HPDE6-E6E7 (cell line): ENCODE measurements at regions not wholly inside any gene's neighbourhood (a gene's known extent, or its start where the extent isn't known, plus 50 kb on each side); places are given as distances from the start of the nearest gene placed in this dataset.

ENCODE experiments used
- DNase-seq: peaks from one replicate; pipeline ENCODE4 v3.0.0; 2011; ENCODE audit warnings: missing footprints; ENCODE audit errors: extremely low spot score

DNA sequence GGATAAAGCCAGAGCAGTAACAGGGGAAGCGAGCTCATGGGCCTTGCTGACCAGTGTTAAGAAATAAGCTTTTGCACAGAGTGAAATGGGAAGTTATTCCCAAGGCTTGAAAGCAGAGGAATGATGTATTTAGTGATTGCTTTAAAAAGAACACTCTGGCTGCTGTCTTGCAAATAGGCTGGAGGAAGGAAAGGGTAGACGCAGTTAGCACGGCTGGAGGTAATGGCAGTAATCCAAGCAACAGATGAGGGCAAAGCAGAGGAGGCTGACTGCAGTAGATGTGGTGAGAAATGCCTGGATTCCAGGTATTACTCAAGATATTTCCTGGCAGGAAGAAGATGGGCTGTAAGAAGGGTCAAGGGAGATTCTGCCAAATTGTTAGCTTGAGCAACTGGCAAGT, 1342.3 kb upstream of the AGA start:
- DNase-seq, result no peak

DNA sequence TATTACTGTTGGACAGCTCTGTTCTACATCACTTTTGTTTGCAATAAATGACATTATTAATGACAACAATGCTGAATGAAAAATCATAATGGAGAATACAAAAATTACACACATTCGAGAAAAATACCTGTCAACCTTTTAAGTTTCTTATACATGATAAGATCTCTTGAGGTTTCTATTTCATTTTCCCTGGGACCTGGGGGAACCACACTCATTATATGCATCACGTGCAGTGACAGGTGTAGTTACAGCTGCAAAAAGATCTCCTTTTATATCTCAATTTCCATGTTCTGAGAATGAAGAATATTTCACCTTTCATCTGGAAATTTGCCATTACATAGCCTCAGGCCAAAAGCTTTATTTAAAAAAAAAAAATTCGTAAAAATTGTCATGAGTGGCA, 1347.0 kb upstream of the AGA start:
- no peak for DNase-seq

DNA sequence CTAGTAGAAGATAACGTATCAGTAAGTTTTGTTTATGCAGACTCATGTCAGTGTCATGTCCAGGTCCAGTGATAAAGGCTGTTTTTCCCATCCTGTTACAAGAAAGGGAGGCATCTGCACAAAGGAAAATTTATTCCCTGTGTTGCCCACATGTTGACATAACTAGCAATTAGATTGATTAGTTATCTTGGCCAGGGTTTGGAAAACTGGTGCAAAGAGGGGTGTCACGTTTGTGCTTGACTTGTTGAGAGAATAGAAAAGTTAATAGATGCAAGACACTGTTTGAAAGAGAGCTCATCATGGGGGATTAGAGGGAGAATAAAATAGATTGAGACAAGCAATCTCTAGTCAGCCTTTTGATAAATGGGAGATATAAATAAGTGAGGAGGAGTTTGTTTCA, 1357.0 kb upstream of the AGA start:
- no peak for DNase-seq

DNA sequence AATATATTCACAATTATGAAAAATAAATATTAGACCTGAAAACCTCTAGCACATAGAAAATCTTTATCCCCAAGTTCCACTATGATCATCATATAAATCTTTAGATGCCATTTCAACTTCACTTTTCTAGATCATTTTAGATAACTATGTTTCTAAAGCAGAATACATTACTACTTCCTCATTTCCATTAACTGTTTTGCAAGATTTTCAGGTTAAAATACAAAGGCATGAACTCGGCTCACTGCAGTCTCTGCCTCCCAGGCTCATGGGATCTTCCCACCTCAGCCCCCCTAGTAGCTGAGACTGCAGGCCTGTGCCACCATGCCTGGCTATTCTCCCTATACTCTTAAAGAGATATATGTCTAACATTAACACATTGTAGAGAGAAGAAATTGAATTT, 1365.9 kb upstream of the AGA start:
- no peak for DNase-seq

DNA sequence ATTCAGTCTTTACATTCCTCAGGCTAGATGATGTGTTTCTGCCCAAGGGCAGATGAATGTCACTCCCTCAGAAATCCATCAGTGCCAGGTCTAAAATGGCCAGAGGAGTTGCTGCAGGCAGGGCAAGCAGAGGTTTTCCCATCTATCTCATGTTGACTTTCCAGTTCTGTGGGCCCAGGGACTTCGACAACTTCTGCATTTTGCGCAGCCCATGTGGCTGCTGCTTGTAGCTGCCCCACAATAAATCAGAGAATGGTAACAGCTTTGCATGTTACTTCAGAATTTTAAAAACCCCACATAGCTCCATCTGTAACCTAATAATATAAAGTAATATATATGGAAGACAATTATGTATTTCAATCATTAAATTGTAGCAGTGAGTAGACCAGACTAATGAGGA, 1367.7 kb upstream of the AGA start:
- no peak for DNase-seq

DNA sequence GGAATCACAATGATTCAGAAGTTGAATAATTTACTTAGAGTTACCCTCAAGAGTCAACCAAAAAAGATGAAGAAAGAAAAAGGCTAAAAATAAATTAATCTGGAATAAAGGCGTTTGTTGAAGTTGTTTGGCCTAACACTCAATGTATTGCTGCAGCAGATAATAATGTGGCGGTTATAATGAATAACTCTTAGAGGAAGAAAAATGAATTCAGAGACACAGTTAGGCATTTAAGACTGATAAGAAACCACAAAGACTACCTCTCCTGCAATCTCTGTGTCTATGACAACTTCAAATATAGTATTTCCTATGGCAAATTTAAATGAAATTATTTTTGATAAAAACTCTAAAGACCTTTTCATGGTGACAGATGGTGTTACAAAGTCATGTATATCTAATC, 1369.1 kb upstream of the AGA start:
- DNase-seq, result no peak

DNA sequence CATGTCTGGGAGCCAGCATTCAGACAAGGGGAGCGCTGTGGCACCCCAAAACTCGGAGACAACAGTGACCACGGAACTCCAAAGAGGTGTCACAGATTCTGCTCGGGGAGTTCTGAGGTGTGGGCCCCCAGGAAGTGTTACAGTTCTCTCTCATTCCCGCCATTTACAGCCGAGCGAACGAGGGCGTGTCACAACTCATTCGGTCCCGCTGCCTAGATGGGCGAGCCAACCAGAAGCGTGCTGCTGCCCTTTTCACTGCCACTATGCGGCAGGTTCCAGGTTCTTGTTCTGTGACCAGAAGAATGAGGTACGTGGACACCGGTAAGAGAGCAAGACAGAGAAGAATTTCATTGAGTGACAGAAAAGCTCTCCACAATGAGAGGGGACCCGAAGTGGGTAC, 1370.6 kb upstream of the AGA start:
- DNase-seq, result no peak

DNA sequence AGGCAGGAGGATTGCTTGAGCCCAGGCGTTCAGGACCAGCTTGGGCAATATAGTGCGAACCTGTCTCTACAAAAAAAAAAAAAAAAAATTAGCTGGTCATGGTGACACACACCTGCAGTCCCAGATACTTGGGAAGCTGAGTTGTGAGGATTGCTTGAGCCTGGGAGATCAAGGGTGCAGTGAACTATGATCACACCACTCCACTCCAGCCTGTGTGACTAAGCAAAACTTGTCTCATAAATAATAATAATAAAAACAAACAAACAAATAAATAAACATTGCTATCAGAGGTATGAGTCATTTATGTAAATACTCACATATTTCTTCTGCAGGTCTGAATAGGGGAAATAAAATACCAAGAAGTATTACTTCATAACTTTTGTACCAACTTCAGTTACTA, 1372.7 kb upstream of the AGA start:
- no peak for DNase-seq

DNA sequence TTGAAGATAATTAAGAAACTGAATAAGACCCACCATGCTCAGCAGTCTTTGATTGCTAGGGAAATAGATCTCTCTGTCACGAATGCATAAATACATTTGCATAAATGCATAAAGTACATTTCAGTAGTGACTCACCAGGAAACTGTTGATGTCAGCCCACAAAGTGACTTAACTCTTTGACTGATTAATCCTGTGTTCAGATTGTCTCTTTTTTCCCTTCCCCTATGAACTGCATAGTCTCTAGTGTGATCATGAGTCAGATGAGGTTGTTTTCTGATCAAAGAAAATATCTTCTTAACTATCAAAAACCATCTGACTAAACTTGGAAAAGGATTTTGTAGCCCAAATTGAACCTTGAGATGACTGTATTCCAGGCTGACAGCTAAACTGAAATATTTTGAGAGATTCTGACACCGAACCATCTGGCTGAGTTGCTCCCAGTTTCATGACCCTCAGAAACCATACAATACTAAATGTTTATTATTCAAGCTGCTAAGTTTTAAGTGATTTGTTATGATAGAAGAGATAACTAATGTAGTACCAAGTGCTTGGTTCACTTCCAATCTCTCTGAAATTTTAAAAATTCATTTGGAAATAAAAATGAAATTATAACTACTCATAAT, 1381.5 kb upstream of the AGA start:
- no peak for DNase-seq

DNA sequence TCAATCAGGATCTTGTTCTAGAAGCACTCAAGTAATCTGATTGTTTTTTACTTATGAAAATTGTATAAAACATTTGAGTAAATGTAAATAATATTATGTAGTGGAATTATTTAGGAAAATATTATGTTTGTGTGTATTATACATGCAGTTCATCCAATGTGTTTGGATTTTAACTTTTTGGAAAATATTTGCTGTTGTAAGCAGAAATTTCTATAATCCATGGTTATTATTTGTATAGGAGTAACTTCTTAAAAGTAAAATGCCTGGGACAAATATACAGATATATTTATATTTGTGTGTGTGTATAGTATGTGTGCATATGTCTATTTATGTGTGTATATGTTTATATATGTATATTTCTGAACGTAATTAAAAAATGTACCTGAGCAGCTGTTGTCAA, 1394.6 kb upstream of the AGA start:
- no peak for DNase-seq

DNA sequence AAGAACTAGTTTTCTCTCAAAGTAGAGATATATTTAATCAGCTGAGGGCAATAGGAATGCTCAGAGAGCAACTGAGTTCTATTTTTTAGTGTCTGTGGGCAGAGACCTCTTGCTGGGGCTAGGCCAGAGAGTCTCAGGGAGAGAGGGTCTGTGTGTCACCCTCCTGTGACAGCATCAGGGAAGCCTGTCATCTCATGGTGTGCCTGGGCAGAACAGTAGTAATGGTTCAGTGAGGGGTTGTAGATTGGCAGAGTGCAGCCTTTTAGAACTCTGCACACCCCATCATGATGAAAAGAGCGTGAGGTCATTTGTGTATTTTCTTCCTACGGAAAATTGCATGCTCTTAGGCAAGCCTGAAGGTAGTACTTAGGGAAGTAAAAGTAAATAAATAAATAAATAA, 1396.5 kb upstream of the AGA start:
- no peak for DNase-seq

DNA sequence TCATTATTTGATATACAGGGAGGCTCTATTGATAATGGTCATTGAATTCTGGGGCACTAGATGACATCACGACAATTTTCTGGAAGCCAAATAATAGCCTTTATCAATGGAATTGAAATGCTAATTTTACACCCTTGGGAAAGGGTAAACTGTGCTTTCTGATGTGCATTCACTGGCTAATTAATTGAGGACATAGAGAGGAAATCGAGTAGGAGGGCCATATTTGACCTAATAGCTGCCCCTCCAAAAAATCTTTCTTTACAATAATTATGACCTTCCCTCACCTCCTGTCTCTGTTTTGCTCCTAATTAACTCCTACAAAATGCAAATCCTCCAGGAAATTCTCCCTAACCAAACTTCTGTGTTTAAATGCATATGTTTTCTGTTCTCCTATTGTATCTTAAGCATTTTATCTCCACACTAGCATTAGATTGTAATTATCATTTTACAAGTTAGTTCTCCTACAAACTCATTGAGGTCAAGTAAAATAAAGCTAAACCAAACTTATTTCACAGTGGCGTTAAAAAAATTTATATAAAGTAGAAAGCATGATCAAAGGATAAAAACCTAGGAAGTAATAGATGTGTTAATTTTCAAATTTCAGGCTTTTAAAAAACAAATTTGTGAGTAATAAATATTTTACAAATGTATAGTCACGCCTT, 1414.0 kb upstream of the AGA start:
- no peak for DNase-seq

DNA sequence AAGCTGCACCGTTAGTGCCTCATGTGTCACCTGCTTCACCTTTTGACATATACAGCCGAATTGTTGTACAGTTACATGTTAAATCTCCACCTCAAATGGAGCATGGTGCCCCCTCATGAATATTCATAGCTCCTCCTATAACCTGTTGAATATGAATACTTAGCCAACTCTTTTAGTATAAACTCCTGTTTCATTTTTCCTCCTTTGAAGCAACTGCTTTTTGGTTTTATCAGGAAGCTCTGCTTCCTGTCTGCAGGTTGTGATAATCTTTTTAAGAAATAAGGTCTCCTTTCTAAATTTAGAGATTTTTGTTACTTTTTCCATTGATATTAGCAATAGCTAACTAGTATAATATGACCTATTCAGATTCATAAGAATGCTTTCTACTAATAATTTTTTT, 1429.2 kb upstream of the AGA start:
- no peak for DNase-seq

DNA sequence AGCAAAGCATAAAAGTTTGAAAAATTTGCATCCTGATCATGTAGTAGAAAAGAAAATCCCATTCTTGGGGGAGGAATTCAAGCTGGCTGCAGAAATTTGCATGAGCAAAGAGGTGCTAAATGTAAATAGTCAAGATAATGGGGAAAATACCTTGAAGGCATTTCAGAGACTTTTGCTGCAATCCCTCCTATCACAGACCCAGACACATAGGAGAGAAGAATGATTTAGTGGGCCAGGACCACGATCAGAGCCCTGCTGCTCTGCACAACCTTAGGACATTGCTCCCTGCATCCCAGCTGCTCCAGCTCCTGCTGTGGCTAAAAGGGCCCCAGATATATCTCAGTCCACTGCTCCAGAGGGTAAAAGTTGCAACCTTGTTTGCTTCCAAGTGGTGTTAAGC, 1439.7 kb upstream of the AGA start:
- no peak for DNase-seq

DNA sequence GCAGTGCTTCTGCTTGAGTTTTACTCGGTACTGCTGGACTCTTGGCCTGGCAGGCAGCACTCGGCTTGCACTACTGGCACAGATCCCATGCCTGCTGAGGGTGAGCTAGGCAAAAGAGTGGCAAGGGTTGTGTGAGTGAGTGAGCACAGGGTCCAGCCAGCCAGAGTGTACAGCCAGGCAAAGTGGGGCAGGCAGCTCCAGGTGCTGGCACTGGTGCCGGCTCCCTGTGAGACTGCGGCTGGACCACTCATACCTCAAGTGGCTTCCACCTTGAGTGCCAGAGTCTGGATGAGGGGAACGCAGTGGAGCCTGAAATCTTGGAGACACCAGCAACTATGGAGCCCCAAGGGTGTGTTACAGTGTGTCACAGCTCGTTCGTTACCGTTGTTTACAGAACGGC, 1451.9 kb upstream of the AGA start:
- DNase-seq, result no peak

DNA sequence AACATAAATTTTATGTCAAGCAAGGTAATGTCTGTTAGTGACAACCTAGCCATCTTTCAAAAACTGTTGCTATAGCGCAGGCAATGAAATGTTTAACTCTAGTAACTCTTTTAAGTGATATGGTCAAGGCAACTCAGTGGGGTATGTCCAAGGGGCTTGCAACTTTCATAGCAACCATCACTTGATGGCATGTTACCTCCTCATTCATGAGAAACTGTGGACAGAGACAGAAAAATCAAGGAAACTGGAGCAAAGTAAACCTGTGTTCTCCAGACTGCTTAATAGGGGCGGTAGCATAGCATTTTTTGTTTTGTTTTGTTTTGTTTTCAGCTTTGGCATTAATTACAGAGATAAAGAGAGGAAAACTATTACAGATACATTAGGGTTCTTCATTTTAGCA, 1456.8 kb upstream of the AGA start:
- DNase-seq, result no peak

DNA sequence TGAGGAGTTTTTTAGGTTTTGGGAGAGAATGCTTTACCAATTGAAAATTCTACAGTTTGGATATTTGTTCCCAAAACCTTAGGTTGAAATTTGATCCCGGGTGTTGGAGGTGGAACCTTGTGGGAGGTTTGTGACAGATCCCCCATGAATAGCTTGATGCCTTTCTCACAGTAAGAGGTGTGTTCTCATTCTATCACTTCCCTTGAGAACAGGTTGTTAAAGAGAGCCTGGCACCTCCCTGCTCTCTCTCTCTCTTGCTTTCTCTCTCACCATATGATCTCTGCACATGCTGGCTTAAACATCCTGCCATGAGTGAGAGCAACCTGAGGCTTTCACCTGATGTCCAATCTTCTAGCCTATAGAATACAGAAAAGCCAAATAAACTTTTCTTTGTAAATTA, 1475.5 kb upstream of the AGA start:
- no peak for DNase-seq

DNA sequence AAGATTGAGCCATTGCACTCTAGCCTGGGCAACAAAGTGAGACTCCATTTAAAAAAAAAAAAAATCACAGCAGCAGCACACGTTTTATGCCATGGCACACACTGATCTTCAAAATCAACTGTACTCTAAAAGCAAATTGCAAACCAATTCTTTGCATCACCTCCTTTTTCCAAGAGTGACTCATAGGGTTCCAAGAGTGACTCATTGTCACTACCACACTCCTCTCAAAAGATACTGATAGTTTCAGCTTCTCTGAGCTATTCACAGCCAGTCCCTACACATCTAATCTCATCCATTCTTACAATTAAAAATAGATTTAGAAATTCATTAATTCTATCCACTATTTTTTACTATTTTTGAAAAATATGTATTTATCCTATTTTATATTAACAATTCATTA, 1494.9 kb upstream of the AGA start:
- peak; percentile 25 for DNase-seq

DNA sequence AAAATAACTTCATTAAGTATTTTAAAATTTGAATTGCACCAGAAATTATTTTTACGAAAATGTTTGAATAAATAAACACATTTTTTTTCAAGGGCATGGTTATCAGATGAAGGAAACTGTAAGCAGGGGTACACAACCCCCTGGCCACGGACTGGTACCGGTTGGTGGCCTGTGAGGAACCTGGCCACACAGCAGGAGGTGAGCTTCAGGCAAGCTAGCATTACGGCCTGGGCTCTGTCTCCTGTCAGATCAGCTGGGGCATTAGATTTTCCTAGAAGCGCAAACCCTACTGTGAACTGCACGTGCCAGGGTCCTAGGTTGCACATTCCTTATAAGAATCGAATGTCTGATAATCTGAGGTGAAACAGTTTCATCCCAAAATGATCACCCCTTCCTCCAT, 1499.7 kb upstream of the AGA start:
- DNase-seq, result no peak

DNA sequence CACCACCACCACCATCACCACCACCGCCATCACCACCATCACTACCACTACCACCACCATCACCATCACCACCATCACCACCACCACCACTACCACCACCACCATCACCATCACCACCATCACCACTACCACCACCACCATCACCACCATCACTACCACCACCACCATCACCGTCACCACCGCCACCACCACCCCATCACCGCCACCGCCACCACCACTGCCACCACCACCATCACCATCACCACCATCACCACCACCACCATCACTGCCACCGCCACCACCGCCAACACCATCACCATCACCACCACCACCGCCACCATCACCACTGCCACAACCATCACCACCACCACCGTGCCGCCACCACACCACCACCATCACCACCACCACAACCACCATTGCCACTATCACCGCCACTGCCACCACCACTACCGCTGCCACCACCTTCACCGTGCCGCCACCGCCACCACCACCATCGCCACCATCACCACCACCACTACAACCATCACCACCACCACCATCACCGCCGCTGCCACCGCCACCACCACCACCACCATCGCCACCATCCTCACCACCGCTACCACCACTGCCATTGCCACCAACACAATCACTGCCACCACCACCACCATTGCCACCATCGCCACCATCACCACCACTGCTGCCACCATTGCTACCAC, 1511.3 kb upstream of the AGA start:
- DNase-seq, result no peak

DNA sequence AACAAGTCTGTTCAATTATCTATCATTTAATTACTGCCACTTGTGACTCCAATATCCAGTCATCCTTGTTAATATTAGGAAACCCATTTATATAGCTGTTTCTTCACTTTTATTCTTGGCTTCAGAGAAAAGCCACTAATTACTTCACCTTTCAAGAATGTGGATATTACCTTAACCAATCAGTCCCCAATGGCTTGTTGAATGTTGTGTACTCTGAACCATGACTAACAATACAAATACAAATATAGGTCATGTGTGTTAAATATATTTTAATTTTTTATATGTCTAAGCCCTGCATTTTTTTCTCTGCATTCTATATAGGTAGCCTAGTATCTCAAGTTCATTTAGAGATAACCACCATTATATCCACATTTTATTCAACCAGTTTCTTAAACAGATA, 1513.4 kb upstream of the AGA start:
- no peak for DNase-seq

DNA sequence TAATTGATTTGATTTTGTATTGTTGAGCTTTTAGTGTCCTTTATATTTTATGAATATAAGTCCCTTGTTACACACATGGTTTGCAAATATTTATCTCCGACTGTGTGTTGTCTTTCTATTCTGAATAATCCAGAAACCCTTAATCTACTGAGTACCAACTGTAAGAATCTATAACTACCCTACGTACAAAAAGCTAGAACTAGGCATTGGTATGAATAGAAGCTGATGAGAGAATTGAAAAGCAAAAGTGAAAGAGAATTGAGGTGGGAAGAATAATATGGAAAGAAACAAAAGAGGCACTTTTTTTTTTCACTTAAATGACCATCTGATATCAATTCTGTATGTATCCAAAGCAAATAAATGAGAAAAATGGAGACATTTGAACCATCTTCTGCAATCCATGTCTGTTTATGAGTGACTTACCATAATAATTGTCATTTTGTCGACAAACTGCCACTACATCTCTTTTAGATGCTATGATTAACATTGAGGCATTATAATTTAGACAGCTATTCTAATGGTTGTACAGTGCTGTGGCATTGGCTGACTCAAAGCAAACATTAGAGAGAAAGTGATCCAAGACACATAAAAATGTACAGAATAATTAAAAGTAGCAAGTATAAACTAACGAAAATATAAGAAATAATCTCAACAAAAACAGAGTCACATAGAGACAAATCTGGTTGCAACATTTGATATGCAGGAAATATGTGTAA, 1516.6 kb upstream of the AGA start:
- no peak for DNase-seq

DNA sequence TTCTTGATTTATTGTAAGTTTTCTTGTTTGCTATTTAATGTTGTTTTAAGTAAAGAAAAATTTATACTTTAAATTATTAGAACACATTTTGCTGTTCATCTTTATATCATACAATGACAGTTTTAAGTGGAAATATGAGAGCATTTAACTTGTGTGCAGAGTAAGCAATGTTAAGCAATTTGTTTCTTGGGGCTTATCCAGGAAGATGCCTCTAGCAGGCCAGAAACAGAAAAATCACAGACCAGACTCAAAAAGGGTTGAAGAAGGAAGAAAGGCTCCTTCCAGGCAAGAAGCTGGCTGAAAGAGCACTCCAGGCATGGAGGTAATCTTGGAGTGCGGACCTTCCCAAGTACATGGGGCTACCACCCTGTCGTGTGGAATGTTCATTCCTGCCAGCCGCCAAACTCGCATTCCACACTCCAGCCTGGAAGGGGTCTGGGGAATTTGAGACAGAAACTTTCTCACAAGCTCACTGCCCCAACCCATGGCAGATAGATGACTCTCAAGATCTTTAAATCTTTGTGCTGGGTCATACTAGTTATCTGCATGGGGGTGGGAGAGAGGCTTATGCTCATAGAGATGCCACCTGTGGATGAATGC, 1521.3 kb upstream of the AGA start:
- no peak for DNase-seq
